OCI-LY7 (cell line): ENCODE measurements at regions not wholly inside any gene's neighbourhood (a gene's known extent, or its start where the extent isn't known, plus 50 kb on each side); places are given as distances from the start of the nearest gene placed in this dataset.

Experiments used
- BruUV-seq: library from RNA; stranded (reverse); fragments of 400-500 nt; replicated peaks from 2 replicates; lab custom pipeline; 2021; lab: Mats Ljungman, UMichigan
- CTCF ChIA-PET: fragments of 300-600 bp; sonication (Branson Sonifier 250); formaldehyde crosslinking; loops from one replicate; lab custom pipeline; 2022; ENCODE audit warnings: antibody characterized with exemption; ENCODE audit not compliant: unreplicated experiment; lab: Charles Lee
- POLR2A ChIA-PET: fragments of 300-600 bp; sonication (Branson Sonifier 250); formaldehyde crosslinking; loops from one replicate; lab custom pipeline; 2022; ENCODE audit warnings: antibody characterized with exemption; lab: Charles Lee
- DNase-seq: peaks from one replicate; pipeline ENCODE4 v3.0.0-alpha.2; 2015; ENCODE audit warnings: low spot score
- H2AFZ ChIP-seq: fragments of 200-600 bp; sonication (generic), shearing (Covaris generic); 2 replicates; pipeline ENCODE4 v1.6.1; 2014; ENCODE audit warnings: mild to moderate bottlenecking, antibody characterized with exemption, low read length, moderate library complexity
- H3K27ac ChIP-seq: fragments of 200-600 bp; sonication (generic); 2 replicates; pipeline ENCODE4 v1.5.1; 2014; ENCODE audit warnings: mixed run types, low read depth, mild to moderate bottlenecking, moderate library complexity, low read length, inconsistent platforms; ENCODE audit not compliant: poor library complexity, severe bottlenecking
- H3K36me3 ChIP-seq: fragments of 200-600 bp; sonication (generic); 2 replicates; pipeline ENCODE4 v1.6.1; 2014; ENCODE audit warnings: mild to moderate bottlenecking, antibody characterized with exemption, low read length, moderate library complexity, mixed read lengths; ENCODE audit not compliant: insufficient read depth
- H3K4me1 ChIP-seq: fragments of 200-600 bp; sonication (generic); 2 replicates; pipeline ENCODE4 v1.5.1; 2014; ENCODE audit warnings: mild to moderate bottlenecking, low read length; ENCODE audit not compliant: insufficient read depth, poor library complexity, severe bottlenecking
- H3K4me2 ChIP-seq: fragments of 200-600 bp; sonication (generic); 2 replicates; pipeline ENCODE4 v1.6.1; 2014; ENCODE audit warnings: mild to moderate bottlenecking, low read length
- H3K4me3 ChIP-seq: fragments of 200-600 bp; sonication (generic); 2 replicates; pipeline ENCODE4 v1.5.1; 2014; ENCODE audit warnings: mild to moderate bottlenecking, low read depth, low read length; ENCODE audit not compliant: poor library complexity, severe bottlenecking
- H3K79me2 ChIP-seq: fragments of 200-600 bp; sonication (generic); 2 replicates; pipeline ENCODE4 v1.6.1; 2016; ENCODE audit warnings: low read depth, mild to moderate bottlenecking, low read length, moderate library complexity, mixed read lengths; ENCODE audit not compliant: insufficient read depth
- H3K9me2 ChIP-seq: fragments of 200-600 bp; sonication (generic); 2 replicates; pipeline ENCODE4 v1.6.1; 2016; ENCODE audit warnings: mild to moderate bottlenecking, low read length, mixed read lengths; ENCODE audit not compliant: insufficient read depth
- H3K9me3 ChIP-seq: fragments of 200-600 bp; sonication (generic); 2 replicates; pipeline ENCODE4 v1.6.1; 2014; ENCODE audit warnings: mild to moderate bottlenecking, mixed run types, low read length, mixed read lengths
- H4K20me1 ChIP-seq: fragments of 200-600 bp; sonication (generic); 2 replicates; pipeline ENCODE4 v1.6.1; 2014; ENCODE audit warnings: mild to moderate bottlenecking, antibody characterized with exemption, low read length, moderate library complexity, mixed read lengths; ENCODE audit not compliant: insufficient read depth
- EZH2phosphoT487 ChIP-seq: fragments of 200-600 bp; sonication (generic); IDR thresholded peaks from 2 replicates; pipeline ENCODE4 v1.6.1; 2018; ENCODE audit warnings: low read depth, borderline replicate concordance, mild to moderate bottlenecking, mixed run types, antibody characterized with exemption, low read length, moderate library complexity, mixed read lengths
- intact Hi-C: fragments of 100-400 bp; cut with micrococcal nuclease; formaldehyde crosslinking; loops from one replicate; pipeline ENCODE4 v1.10.0; 2022; ENCODE audit not compliant: unreplicated experiment
- TF ChIP-seq, protein P1 (sequence below): fragments of 200-600 bp; sonication (generic); conservative IDR thresholded peaks from 2 replicates; pipeline ENCODE4 v1.5.1; 2014; ENCODE audit warnings: mild to moderate bottlenecking, antibody characterized with exemption, low read length, moderate library complexity, mixed read lengths

GRCh38 chr12:89846473-89847055, 137.9 kb upstream of the ATP2B1 start:
- no TSS peak for BruUV-seq
- CTCF ChIA-PET: no interaction called here
- POLR2A ChIA-PET: interaction anchor here (0.7 to 2.1 kb wide), 6 partner anchors 8 to 84 kb away, joined by 3 to 9 read pairs (median 3); no protein-coding TSS in a partner anchor

DNA sequence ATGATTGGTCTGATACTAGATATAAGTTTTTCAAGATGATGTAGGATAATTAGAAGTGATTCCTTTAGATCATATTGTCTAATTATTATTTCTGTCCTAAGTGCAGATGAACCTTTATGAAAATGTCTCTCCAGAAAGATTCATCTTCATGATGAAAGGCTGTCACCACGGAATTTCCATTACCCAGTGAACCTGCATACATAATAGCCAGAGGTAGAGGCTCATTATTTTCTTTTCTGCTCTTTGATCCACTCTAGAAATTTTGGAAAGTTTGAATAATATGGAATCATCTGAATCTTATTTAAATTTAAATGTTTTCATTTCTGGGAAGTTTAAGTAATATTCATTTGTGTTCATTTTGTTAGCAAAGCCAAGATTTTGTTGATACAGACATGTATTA, 137.1 kb upstream of the ATP2B1 start:
- TF ChIP-seq, protein P1, sequence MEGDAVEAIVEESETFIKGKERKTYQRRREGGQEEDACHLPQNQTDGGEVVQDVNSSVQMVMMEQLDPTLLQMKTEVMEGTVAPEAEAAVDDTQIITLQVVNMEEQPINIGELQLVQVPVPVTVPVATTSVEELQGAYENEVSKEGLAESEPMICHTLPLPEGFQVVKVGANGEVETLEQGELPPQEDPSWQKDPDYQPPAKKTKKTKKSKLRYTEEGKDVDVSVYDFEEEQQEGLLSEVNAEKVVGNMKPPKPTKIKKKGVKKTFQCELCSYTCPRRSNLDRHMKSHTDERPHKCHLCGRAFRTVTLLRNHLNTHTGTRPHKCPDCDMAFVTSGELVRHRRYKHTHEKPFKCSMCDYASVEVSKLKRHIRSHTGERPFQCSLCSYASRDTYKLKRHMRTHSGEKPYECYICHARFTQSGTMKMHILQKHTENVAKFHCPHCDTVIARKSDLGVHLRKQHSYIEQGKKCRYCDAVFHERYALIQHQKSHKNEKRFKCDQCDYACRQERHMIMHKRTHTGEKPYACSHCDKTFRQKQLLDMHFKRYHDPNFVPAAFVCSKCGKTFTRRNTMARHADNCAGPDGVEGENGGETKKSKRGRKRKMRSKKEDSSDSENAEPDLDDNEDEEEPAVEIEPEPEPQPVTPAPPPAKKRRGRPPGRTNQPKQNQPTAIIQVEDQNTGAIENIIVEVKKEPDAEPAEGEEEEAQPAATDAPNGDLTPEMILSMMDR: no peak
- Histone ChIP-seq H4K20me1 (no peaks in the 10 kb centered on the region), H3K9me3 (no peaks in the 10 kb centered on the region), H3K4me1 (peaks cover 8% of the 10 kb centered on the region), H3K4me3 (no peak overlapping the region), H2AFZ (no peak overlapping the region), H3K9me2 (no peaks in the 10 kb centered on the region), H3K27ac (no peak overlapping the region), H3K79me2 (no peaks in the 10 kb centered on the region), H3K36me3 (no peaks in the 10 kb centered on the region), H3K4me2 (no peak overlapping the region)
- BruUV-seq: no TSS peak
- DNase-seq: no peak
- intact Hi-C loops: no loop called here
- ChIA-PET POLR2A (interaction anchor here (0.7 to 2.1 kb wide), 3 partner anchors 9 to 64 kb away, joined by 3 to 8 read pairs (median 3); no protein-coding TSS in a partner anchor), CTCF (no interaction called here)

More at GRCh38 chr12:89846473-89847055, 137.9 kb upstream of the ATP2B1 start:
- intact Hi-C loops: no loop called here
- Histone ChIP-seq H3K79me2 (no peaks in the 10 kb centered on the region), H3K4me3 (no peak overlapping the region), H3K4me1 (peaks cover 6% of the 10 kb centered on the region), H3K9me2 (no peaks in the 10 kb centered on the region), H3K36me3 (no peaks in the 10 kb centered on the region), H2AFZ (peak overlapping the region; percentile 56; the same call in 1 of the 2 replicates), H3K27ac (no peak overlapping the region), H4K20me1 (no peaks in the 10 kb centered on the region), H3K9me3 (no peaks in the 10 kb centered on the region), H3K4me2 (no peak overlapping the region)
- TF ChIP-seq, protein P1: no peak
- no peak for TF ChIP-seq EZH2phosphoT487
- DNase-seq: no peak

- DNase-seq: no peak
- no peaks in the 10 kb centered on the region for H4K20me1 ChIP-seq
- ChIA-PET CTCF (no interaction called here), POLR2A (interaction anchor here (0.7 to 1.0 kb wide), 2 partner anchors 8 to 64 kb away, joined by 3 read pairs; no protein-coding TSS in a partner anchor)
- no peak overlapping the region for H3K4me3 ChIP-seq
- H3K36me3 ChIP-seq: no peaks in the 10 kb centered on the region
- TF ChIP-seq, protein P1: no peak
- TF ChIP-seq EZH2phosphoT487: no peak
- intact Hi-C loops: no loop called here
- no peaks in the 10 kb centered on the region for H3K9me2 ChIP-seq
- H3K9me3 ChIP-seq: no peaks in the 10 kb centered on the region
- no peak overlapping the region for H3K4me2 ChIP-seq
- no peak overlapping the region for H2AFZ ChIP-seq
- no peaks in the 10 kb centered on the region for H3K79me2 ChIP-seq
- H3K4me1 ChIP-seq: peaks cover 12% of the 10 kb centered on the region
- no peak overlapping the region for H3K27ac ChIP-seq
- BruUV-seq: no TSS peak
These were observed 136.7 kb upstream of the ATP2B1 start for GRCh38 chr12:89845366-89845765.
